Osteoblast (primary cell): ENCODE measurements at regions not wholly inside any gene's neighbourhood (a gene's known extent, or its start where the extent isn't known, plus 50 kb on each side); places are given as distances from the start of the nearest gene placed in this dataset.

Experiments
- DNase-seq: peaks from one replicate; pipeline ENCODE4 v3.0.0; 2011; ENCODE audit warnings: low spot score, mixed read lengths; ENCODE audit not compliant: insufficient read length; ENCODE audit errors: missing footprints
- H2AFZ ChIP-seq: 2 replicates; pipeline ENCODE4 v1.6.0; 2011; ENCODE audit warnings: mild to moderate bottlenecking, low read length
- H3K27ac ChIP-seq: 2 replicates; pipeline ENCODE4 v1.5.1; 2011; ENCODE audit warnings: mild to moderate bottlenecking, low read depth, low read length, moderate library complexity
- H3K27me3 ChIP-seq: 2 replicates; pipeline ENCODE4 v1.6.0; 2012; ENCODE audit warnings: mild to moderate bottlenecking, control low read depth, inconsistent platforms, low read length, moderate library complexity; ENCODE audit not compliant: insufficient read depth
- H3K36me3 ChIP-seq: 2 replicates; pipeline ENCODE4 v1.5.1; 2011; ENCODE audit warnings: mild to moderate bottlenecking, low read length, control low read depth, moderate library complexity; ENCODE audit not compliant: insufficient read depth
- H3K4me1 ChIP-seq: 2 replicates; pipeline ENCODE4 v1.5.1; 2011; ENCODE audit warnings: mild to moderate bottlenecking, low read length, control low read depth, moderate library complexity; ENCODE audit not compliant: insufficient read depth
- H3K4me2 ChIP-seq: 2 replicates; pipeline ENCODE4 v1.6.0; 2011; ENCODE audit warnings: mild to moderate bottlenecking, low read length; ENCODE audit not compliant: insufficient read depth
- H3K4me3 ChIP-seq: fragments of 200-600 bp; sonication (generic); 3 replicates; pipeline ENCODE4 v1.5.1; 2012; ENCODE audit warnings: mild to moderate bottlenecking, low read length, inconsistent platforms; ENCODE audit not compliant: insufficient read depth
- H3K79me2 ChIP-seq: 2 replicates; pipeline ENCODE4 v1.6.0; 2012; ENCODE audit warnings: mild to moderate bottlenecking, low read length, control low read depth, inconsistent platforms; ENCODE audit not compliant: insufficient read depth
- H3K9me3 ChIP-seq: 2 replicates; pipeline ENCODE4 v1.5.1; 2011; ENCODE audit warnings: low read depth, low read length, control low read depth
- H4K20me1 ChIP-seq: 2 replicates; pipeline ENCODE4 v1.6.0; 2012; ENCODE audit warnings: mild to moderate bottlenecking, low read length, control low read depth; ENCODE audit not compliant: insufficient read depth
- TF ChIP-seq, protein P1 (sequence below): IDR thresholded peaks from 2 replicates; pipeline ENCODE4 v1.5.1; 2011; ENCODE audit warnings: mild to moderate bottlenecking, low read depth, low read length, moderate library complexity; ENCODE audit errors: extremely low read depth

DNA sequence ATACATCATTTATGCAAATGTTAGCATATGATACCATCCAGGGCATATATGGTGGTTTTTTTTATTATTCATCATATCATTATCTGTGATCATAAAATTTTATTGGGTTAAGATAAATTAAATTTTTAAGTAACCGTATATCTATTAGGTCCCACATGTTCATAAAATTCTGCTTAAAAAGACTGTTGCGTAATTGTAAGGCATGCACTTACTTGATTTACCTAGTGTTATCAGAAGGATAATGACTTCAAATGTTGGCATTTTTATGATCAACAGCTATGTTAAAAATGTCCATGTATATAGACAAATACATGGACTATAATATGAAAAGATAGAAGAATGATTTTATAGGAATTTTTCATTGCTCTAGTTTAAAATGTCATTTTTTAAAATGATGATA lies 1625.5 kb upstream of the CELF4 start:
- no peak for DNase-seq
- H2AFZ ChIP-seq, result no peak overlapping the region
- no peaks in the 10 kb centered on the region for H4K20me1 ChIP-seq
- H3K4me1 ChIP-seq, result no peaks in the 10 kb centered on the region
- no peak overlapping the region for H3K4me2 ChIP-seq
- H3K27ac ChIP-seq, result no peak overlapping the region
- no peaks in the 10 kb centered on the region for H3K79me2 ChIP-seq
- H3K27me3 ChIP-seq, result no peaks in the 10 kb centered on the region
- no peaks in the 10 kb centered on the region for H3K36me3 ChIP-seq
- TF ChIP-seq, protein P1, sequence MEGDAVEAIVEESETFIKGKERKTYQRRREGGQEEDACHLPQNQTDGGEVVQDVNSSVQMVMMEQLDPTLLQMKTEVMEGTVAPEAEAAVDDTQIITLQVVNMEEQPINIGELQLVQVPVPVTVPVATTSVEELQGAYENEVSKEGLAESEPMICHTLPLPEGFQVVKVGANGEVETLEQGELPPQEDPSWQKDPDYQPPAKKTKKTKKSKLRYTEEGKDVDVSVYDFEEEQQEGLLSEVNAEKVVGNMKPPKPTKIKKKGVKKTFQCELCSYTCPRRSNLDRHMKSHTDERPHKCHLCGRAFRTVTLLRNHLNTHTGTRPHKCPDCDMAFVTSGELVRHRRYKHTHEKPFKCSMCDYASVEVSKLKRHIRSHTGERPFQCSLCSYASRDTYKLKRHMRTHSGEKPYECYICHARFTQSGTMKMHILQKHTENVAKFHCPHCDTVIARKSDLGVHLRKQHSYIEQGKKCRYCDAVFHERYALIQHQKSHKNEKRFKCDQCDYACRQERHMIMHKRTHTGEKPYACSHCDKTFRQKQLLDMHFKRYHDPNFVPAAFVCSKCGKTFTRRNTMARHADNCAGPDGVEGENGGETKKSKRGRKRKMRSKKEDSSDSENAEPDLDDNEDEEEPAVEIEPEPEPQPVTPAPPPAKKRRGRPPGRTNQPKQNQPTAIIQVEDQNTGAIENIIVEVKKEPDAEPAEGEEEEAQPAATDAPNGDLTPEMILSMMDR, result no peak
- no peak overlapping the region for H3K4me3 ChIP-seq
- no peaks in the 10 kb centered on the region for H3K9me3 ChIP-seq

DNA sequence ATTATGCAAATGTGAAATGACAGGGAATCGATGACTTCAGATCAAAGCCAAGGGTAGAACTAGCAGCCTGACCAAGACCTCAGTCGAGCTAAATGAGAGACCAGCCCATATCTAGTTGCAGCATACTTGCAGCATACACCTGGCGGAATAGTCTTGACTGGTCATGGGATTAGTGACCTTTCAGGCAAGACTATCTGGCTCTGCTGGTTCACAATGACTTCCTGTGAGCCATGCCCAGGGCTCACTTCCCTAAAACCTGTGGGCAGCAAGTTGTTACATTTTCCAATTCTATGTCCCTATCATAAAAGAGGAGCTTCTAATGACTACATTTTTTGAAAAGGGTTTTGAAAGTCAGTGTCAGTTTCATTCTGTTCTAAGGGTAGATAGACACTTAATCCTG lies 1624.9 kb upstream of the CELF4 start:
- no peak overlapping the region for H2AFZ ChIP-seq
- H3K4me2 ChIP-seq, result no peak overlapping the region
- TF ChIP-seq, protein P1, result no peak
- H3K4me1 ChIP-seq, result no peaks in the 10 kb centered on the region
- H3K36me3 ChIP-seq, result no peaks in the 10 kb centered on the region
- H3K27me3 ChIP-seq, result no peaks in the 10 kb centered on the region
- no peaks in the 10 kb centered on the region for H3K9me3 ChIP-seq
- no peak overlapping the region for H3K4me3 ChIP-seq
- H3K79me2 ChIP-seq, result no peaks in the 10 kb centered on the region
- no peaks in the 10 kb centered on the region for H4K20me1 ChIP-seq
- no peak for DNase-seq
- H3K27ac ChIP-seq, result no peak overlapping the region

DNA sequence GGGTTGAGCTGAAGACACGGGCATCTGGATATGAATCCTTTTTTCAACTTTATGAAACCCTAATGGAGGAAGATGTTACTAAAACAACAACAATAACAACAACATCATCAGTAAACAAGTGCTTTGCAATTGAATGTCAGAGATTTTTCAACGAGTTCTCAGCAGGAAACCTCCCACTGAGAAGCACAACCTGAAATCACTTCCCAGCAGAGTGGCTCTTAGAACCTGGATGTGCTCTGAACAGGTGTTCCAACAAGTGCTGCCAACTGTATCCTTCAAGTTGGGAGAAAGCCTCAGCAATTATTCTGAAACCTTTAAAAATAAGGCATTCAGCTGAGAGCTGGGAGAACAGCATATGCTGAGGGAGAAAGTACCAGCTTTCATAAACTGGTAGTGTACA lies 1622.7 kb upstream of the CELF4 start:
- Histone ChIP-seq H3K36me3 (no peaks in the 10 kb centered on the region), H4K20me1 (no peaks in the 10 kb centered on the region), H3K27me3 (no peaks in the 10 kb centered on the region), H3K79me2 (no peaks in the 10 kb centered on the region), H3K4me3 (no peak overlapping the region), H3K4me1 (no peaks in the 10 kb centered on the region), H3K9me3 (no peaks in the 10 kb centered on the region), H3K4me2 (no peak overlapping the region), H3K27ac (no peak overlapping the region), H2AFZ (no peak overlapping the region)
- no peak for DNase-seq
- TF ChIP-seq, protein P1, result no peak

DNA sequence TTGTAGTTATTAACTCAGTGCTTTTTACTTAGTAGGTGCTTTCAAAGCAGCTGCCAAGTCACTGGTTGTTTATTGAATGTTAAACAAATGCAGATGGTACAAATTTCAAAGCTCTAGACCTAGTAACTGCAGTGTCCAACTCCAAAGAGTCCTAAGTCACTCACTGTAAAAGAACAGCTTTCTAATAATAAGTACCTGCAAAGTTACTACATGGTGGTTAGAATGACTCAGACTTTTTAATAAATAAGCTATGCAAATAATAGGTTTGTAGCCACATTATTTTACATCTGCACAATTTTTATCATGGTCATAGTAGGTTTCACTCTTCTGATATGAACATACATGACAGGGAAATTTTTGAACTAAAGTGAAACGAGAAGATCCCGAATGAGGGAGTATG lies 1620.4 kb upstream of the CELF4 start:
- DNase-seq, result no peak
- Histone ChIP-seq H3K4me1 (no peaks in the 10 kb centered on the region), H3K27me3 (no peaks in the 10 kb centered on the region), H3K4me2 (no peak overlapping the region), H3K27ac (no peak overlapping the region), H2AFZ (no peak overlapping the region), H3K36me3 (no peaks in the 10 kb centered on the region), H3K4me3 (no peak overlapping the region), H3K9me3 (no peaks in the 10 kb centered on the region), H3K79me2 (no peaks in the 10 kb centered on the region), H4K20me1 (no peaks in the 10 kb centered on the region)
- TF ChIP-seq, protein P1, result no peak
